Epithelial cell of esophagus (primary cell): ENCODE measurements at regions not wholly inside any gene's neighbourhood (a gene's known extent, or its start where the extent isn't known, plus 50 kb on each side); places are given as distances from the start of the nearest gene placed in this dataset.

ENCODE experiments used
- DNase-seq: peaks from one replicate; pipeline ENCODE4 v3.0.0; 2010; ENCODE audit warnings: low read depth
- H3K4me3 ChIP-seq: 2 replicates; pipeline ENCODE4 v1.5.1; 2011; ENCODE audit warnings: mild to moderate bottlenecking, low read length, control low read depth
- TF ChIP-seq, protein P1 (sequence below): IDR thresholded peaks from 2 replicates; pipeline ENCODE4 v1.5.1; 2011; ENCODE audit warnings: low read depth, mild to moderate bottlenecking, low read length, control low read depth, inconsistent platforms; ENCODE audit not compliant: insufficient read depth; ENCODE audit errors: missing control alignments

DNA sequence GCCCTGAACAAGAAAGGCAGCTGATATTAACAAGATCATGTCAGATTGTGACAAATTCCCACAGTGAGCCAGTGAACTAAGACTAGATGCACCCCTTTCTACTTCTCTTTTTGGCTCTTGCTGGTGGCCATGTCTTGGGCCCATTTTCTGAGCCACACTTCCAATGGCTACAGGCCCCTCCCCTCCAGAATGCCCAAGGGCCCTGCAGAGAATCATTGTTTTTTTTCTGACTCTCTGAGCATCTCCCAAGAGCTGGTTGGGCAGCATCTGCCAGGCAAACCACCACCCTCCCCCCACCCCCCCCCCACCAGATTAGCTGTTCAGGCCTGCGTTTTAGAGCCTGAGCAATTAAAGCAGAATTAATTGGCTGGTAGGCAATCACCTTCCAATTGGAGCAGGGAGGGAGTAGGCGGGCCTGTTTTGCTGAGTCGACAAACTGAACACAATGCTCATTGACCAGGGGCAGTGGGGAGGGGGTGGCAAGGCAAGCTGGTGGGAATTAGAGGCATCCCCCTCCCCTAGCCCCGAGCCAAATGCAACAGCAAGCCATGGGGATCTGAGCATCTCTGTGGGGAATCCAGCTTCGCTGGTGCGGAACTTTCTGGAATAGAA, 541.4 kb downstream of the MN1 start:
- H3K4me3 ChIP-seq: no peak overlapping the region
- TF ChIP-seq, protein P1, sequence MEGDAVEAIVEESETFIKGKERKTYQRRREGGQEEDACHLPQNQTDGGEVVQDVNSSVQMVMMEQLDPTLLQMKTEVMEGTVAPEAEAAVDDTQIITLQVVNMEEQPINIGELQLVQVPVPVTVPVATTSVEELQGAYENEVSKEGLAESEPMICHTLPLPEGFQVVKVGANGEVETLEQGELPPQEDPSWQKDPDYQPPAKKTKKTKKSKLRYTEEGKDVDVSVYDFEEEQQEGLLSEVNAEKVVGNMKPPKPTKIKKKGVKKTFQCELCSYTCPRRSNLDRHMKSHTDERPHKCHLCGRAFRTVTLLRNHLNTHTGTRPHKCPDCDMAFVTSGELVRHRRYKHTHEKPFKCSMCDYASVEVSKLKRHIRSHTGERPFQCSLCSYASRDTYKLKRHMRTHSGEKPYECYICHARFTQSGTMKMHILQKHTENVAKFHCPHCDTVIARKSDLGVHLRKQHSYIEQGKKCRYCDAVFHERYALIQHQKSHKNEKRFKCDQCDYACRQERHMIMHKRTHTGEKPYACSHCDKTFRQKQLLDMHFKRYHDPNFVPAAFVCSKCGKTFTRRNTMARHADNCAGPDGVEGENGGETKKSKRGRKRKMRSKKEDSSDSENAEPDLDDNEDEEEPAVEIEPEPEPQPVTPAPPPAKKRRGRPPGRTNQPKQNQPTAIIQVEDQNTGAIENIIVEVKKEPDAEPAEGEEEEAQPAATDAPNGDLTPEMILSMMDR: no peak
- DNase-seq: no peak

DNA sequence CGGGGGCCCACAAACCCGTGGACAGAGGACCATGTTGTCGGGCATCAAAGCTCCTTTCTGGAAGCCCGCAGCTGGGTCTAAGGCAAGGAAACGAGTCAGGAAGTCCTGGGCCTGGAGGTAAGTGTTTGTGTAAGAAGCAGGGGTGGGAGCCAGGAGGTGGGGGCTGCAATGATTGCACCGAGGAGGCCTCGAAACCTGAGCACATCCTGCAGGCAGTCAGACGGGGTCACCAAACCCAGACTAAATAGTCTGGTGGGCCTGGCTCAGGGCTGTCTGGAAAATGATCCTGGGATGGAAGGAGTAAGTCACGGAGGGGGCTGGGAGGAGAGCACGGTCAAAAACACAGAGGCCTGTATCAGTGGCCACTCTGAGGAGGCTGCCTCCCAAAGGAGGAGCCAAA, 539.2 kb downstream of the MN1 start:
- TF ChIP-seq, protein P1: no peak
- no peak overlapping the region for H3K4me3 ChIP-seq
- DNase-seq: no peak

GRCh38 chr22:27264184-27264583, 537.4 kb downstream of the MN1 start:
- no peak overlapping the region for H3K4me3 ChIP-seq
- no peak for DNase-seq
- TF ChIP-seq, protein P1: no peak

GRCh38 chr22:27267145-27267544, 534.4 kb downstream of the MN1 start:
- TF ChIP-seq, protein P1: no peak
- DNase-seq: no peak
- no peak overlapping the region for H3K4me3 ChIP-seq

DNA sequence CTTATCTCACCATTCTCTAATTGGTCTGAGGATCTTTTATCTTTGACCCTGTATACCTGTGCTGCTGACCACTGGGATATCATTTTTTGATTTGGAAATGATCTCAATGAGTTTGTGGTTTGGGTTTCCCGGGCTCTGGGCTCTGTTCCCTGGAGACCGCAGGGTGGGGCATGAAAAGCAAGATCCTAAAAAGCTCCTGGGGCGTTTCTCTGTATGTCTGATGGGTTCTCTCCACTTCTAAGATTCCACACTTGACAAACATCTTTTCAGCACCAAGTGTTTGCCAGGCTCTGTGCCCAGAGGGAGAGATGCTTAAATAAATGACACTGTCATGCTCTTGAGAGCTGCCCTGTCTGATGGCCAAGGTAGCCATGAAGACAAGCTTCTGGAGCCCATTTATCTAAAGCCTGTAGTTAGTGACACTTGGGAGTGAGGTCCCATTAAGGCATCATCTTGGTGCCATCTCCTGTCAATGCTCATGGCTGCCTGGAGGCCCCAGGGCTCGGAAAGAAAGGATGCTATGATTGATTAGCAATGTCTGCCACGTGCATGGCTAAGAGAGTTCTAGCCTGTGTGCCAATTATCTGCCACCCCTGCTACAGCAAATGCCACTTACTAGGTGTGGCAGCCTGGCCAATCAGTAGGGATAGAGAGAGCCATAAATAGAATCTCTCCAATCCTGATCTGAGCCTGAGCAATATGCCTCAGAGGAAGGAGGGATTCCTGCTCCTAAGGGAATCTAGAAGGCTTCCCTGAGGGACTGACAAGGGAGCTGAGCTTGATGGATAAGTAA, 531.6 kb downstream of the MN1 start:
- no peak for DNase-seq
- TF ChIP-seq, protein P1: no peak
- no peak overlapping the region for H3K4me3 ChIP-seq

DNA sequence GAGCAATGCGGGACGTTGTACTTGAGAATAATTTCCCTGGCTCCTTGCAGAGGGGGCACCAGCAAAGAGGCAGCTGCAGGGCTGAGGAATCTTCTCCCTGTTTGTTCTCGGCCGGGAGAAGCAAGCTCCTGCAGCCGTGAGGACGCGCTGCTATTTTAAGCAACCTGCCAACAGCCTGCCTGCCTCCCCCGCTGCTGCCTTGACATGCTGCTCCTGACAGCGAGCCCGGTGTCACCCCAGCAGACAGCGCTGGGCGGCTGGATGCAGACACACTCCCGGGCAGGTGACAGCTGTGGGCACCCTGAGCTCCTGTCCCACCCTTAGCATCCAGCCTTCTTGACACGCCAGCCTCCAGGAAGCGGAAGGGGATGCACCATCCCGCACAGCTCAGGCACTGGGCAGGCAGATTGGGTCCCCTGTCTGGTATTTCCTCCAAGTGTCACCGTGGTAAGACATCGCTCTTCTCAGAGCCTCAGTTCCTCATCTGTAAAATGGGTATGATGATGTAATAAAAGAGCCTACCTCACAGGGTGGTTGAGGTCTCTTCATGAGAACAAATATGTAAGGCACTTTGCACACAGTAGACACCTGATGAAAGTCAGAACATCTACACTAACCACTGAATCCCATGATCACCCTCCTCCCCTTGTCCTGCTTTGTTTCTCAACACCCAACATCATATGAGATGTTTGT, 530.6 kb downstream of the MN1 start:
- no peak for DNase-seq
- H3K4me3 ChIP-seq: no peak overlapping the region
- TF ChIP-seq, protein P1: no peak

GRCh38 chr22:27273436-27273835, 528.1 kb downstream of the MN1 start:
- no peak for DNase-seq
- no peak overlapping the region for H3K4me3 ChIP-seq
- TF ChIP-seq, protein P1: no peak
